Natural killer cell (primary cell): ENCODE measurements at regions not wholly inside any gene's neighbourhood (a gene's known extent, or its start where the extent isn't known, plus 50 kb on each side); places are given as distances from the start of the nearest gene placed in this dataset.

ENCODE experiments used
- ATAC-seq, 3 donors: fragments of 150-1000 bp in 2 of 3; fragments of 200-7000 bp in 1 of 3; cut with Tn5 transposase; 1 replicate in 1 of 3; 2 replicates in 2 of 3; pipeline ENCODE4 v1.10.0; 2021; ENCODE audit warnings: mild to moderate bottlenecking in 2 of 3, moderate library complexity in 2 of 3
- DNase-seq, 2 donors: peaks; one replicate each; pipeline versions ENCODE4 v3.0.0 to v3.0.0-alpha.2; 2013 to 2021; ENCODE audit warnings: mixed read lengths in 1 of 2
- H3K27ac ChIP-seq: one replicate; pipeline ENCODE4 v1.5.1; 2013; ENCODE audit warnings: mild to moderate bottlenecking, low read length
- H3K27me3 ChIP-seq: one replicate; pipeline ENCODE4 v1.6.1; 2013; ENCODE audit warnings: low read length; ENCODE audit not compliant: control insufficient read depth, insufficient read depth
- H3K36me3 ChIP-seq: one replicate; pipeline ENCODE4 v1.6.1; 2013; ENCODE audit warnings: low read length; ENCODE audit not compliant: control insufficient read depth, insufficient read depth
- H3K4me1 ChIP-seq: one replicate; pipeline ENCODE4 v1.6.1; 2013; ENCODE audit warnings: low read length; ENCODE audit not compliant: control insufficient read depth, insufficient read depth
- H3K4me3 ChIP-seq: one replicate; pipeline ENCODE4 v1.5.1; 2013; ENCODE audit warnings: low read length
- H3K9me3 ChIP-seq: one replicate; pipeline ENCODE4 v1.6.1; 2013; ENCODE audit warnings: low read length; ENCODE audit not compliant: control insufficient read depth, insufficient read depth
- H3K27ac Mint-ChIP-seq, 2 donors: one replicate each; pipeline ENCODE4 v1.8.0; 2022; ENCODE audit warnings: mild to moderate bottlenecking in 2 of 2, mixed read lengths in 2 of 2, moderate library complexity in 1 of 2
- H3K27me3 Mint-ChIP-seq, 2 donors: one replicate each; pipeline ENCODE4 v1.8.0; 2022; ENCODE audit warnings: low read depth in 2 of 2, mixed read lengths in 2 of 2
- H3K36me3 Mint-ChIP-seq: one replicate; pipeline ENCODE4 v1.8.0; 2022; ENCODE audit warnings: mixed read lengths
- H3K4me1 Mint-ChIP-seq, 2 donors: one replicate each; pipeline ENCODE4 v1.8.0; 2022; ENCODE audit warnings: mixed read lengths in 2 of 2
- H3K4me3 Mint-ChIP-seq: one replicate; pipeline ENCODE4 v1.8.0; 2022; ENCODE audit warnings: mild to moderate bottlenecking, moderate library complexity, mixed read lengths
- H3K9me3 Mint-ChIP-seq, 2 donors: one replicate each; pipeline ENCODE4 v1.8.0; 2022; ENCODE audit warnings: mixed read lengths in 2 of 2
- WGBS: methylation state at CpG from one replicate; pipeline ENCODE4 v1.1.7; 2013; ENCODE audit warnings: missing lambda C conversion rate; ENCODE audit not compliant: insufficient coverage; 5-methylcytosine and 5-hydroxymethylcytosine counted together
- intact Hi-C: fragments of 100-400 bp; cut with micrococcal nuclease; formaldehyde crosslinking; loops from one replicate; pipeline ENCODE4 v1.14.2; 2022
- TF ChIP-seq, protein P1 (sequence below): fragments of 200-600 bp; IDR thresholded peaks from one replicate; pipeline ENCODE4 v1.8.0; 2022; ENCODE audit warnings: antibody characterized with exemption

DNA sequence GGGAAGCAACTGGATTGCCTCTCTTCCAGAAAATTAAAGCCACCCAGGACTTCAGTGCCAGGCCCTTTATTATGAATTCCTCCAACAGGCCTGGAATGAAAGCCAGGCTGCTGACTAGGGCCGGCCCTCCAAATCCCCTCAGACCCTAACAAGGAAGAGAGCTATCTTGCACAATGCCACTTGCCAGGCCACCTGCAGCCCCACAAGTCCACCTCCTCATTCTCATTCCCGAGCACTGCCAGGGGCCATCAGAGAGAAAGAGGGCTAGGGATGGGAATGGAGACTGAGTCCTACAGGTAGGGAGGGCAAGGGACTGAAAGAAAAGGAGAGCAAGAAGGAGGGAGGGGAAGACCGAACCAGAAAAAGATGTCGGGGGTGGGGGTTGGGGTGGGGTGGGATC is 86.5 kb downstream of the MRPL14 start:
- no peak overlapping the region for H3K27ac ChIP-seq
- Mint-ChIP-seq H3K36me3 (no peaks in the 10 kb centered on the region), H3K4me1 (no peaks in the 10 kb centered on the region), H3K9me3 (no peaks in the 10 kb centered on the region), H3K27me3 (peaks cover 0 to 12% of the 10 kb centered on the region in 2 donors), H3K27ac (no peak overlapping the region), H3K4me3 (no peak overlapping the region)
- no peak overlapping the region for H3K4me3 ChIP-seq
- 95% methylated on average over 4 of the region's 4 CpGs for WGBS
- no peaks in the 10 kb centered on the region for H3K36me3 ChIP-seq
- intact Hi-C loops = no loop called here
- TF ChIP-seq, protein P1, sequence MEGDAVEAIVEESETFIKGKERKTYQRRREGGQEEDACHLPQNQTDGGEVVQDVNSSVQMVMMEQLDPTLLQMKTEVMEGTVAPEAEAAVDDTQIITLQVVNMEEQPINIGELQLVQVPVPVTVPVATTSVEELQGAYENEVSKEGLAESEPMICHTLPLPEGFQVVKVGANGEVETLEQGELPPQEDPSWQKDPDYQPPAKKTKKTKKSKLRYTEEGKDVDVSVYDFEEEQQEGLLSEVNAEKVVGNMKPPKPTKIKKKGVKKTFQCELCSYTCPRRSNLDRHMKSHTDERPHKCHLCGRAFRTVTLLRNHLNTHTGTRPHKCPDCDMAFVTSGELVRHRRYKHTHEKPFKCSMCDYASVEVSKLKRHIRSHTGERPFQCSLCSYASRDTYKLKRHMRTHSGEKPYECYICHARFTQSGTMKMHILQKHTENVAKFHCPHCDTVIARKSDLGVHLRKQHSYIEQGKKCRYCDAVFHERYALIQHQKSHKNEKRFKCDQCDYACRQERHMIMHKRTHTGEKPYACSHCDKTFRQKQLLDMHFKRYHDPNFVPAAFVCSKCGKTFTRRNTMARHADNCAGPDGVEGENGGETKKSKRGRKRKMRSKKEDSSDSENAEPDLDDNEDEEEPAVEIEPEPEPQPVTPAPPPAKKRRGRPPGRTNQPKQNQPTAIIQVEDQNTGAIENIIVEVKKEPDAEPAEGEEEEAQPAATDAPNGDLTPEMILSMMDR = no peak
- DNase-seq (no peak), ATAC-seq (no peak)
- no peaks in the 10 kb centered on the region for H3K9me3 ChIP-seq
- no peaks in the 10 kb centered on the region for H3K27me3 ChIP-seq
- H3K4me1 ChIP-seq = no peaks in the 10 kb centered on the region

DNA sequence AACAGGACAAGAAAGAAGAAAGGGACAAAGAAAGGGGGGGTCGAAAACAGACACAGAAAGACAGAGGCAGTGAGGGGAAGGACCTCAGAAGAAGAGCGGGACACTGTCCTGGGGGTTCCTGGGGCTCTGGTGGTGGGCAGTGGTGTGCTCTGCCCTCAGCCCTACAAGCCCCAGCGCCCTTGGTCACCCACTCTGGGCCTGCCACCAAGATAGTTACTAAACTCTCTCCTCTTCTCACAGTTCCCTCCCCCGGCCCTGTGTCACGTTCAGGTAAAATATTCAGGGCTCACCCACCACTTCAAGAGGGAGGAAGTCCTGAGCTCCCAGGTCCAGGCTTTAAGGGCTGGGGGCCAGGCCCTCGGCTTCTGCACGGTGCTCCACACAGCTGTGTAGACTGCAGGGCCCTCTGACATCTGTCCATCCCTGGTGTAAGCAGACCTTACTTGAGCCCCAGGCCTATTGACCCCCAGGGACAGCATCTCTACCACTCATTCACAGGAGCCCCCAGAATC is 87.4 kb downstream of the MRPL14 start:
- no peak overlapping the region for H3K4me3 Mint-ChIP-seq
- Histone ChIP-seq H3K27me3 (no peaks in the 10 kb centered on the region), H3K4me3 (no peak overlapping the region), H3K9me3 (no peaks in the 10 kb centered on the region), H3K4me1 (no peaks in the 10 kb centered on the region), H3K36me3 (no peaks in the 10 kb centered on the region), H3K27ac (no peak overlapping the region)
- no peak for ATAC-seq
- intact Hi-C loops = no loop called here
- H3K4me1 Mint-ChIP-seq = no peaks in the 10 kb centered on the region
- H3K27ac Mint-ChIP-seq = no peak overlapping the region
- TF ChIP-seq, protein P1 = no peak
- H3K27me3 Mint-ChIP-seq = peaks cover 0 to 15% of the 10 kb centered on the region in 2 donors
- 75% methylated on average over 7 of the region's 7 CpGs for WGBS
- no peaks in the 10 kb centered on the region for H3K36me3 Mint-ChIP-seq
- DNase-seq = no peak
- no peaks in the 10 kb centered on the region for H3K9me3 Mint-ChIP-seq

DNA sequence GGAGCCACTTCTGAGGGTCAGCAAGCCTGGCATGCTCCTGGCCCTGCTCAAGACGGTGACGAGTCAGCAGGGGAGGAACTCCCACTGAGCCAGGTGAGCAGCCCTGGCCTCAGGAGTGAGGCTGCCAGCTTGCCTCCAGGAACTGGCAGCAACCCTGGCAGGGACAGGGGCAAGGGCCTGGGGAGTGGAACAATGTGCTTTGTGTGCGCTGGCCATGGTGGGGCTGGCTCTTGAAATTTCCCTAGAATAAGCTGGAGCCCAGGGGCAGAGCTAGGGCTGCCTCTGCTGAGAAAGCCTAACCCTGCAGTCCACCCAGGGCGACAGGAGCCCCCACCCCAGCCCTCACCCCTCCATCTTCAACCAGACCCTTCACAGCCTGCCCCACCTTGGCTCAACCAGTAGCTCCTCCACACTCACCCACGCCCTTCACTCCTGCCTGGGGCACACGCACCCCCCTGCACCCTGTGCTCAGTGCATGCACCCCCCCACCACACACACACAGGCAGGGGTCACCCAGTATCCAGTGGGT is 88.0 kb downstream of the MRPL14 start:
- H3K27me3 ChIP-seq = no peaks in the 10 kb centered on the region
- H3K27ac Mint-ChIP-seq = no peak overlapping the region
- no peak overlapping the region for H3K4me3 Mint-ChIP-seq
- H3K27ac ChIP-seq = no peak overlapping the region
- intact Hi-C loops = no loop called here
- DNase-seq = no peak
- H3K36me3 ChIP-seq = no peaks in the 10 kb centered on the region
- WGBS = 91% methylated on average over 5 of the region's 6 CpGs
- no peaks in the 10 kb centered on the region for H3K4me1 Mint-ChIP-seq
- H3K4me3 ChIP-seq = no peak overlapping the region
- no peaks in the 10 kb centered on the region for H3K9me3 Mint-ChIP-seq
- no peaks in the 10 kb centered on the region for H3K36me3 Mint-ChIP-seq
- H3K4me1 ChIP-seq = peaks cover 6% of the 10 kb centered on the region
- H3K9me3 ChIP-seq = no peaks in the 10 kb centered on the region
- ATAC-seq = no peak
- H3K27me3 Mint-ChIP-seq = peaks cover 0 to 17% of the 10 kb centered on the region in 2 donors
- TF ChIP-seq, protein P1 = no peak

DNA sequence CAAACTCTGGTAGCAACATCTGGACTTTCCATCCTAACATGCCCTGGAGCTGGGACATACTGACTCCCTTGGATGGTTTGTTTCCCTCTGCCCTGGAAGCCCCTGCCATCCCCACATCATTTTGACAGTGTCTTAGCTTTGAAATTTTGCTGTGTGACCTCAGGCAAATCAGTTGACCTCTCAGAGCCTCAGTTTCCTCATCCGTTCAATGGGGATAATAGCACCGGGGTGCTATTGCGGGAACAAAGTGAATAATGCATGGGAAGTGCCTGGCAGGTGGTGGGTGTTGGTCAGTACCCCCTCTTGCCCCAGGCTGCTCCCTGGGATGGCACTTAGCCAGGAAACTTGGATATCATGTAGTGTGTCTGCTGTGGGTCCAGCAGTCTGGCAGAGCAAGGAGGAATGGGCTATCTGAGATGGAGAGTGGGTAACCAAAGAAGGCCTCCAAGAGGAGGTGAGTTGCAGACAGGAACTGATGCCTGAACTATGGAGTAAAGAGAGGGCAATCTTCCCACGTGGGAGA is 88.6 kb downstream of the MRPL14 start:
- TF ChIP-seq, protein P1 = no peak
- ATAC-seq (no peak), DNase-seq (no peak)
- Histone ChIP-seq H3K36me3 (no peaks in the 10 kb centered on the region), H3K9me3 (no peaks in the 10 kb centered on the region), H3K27me3 (no peaks in the 10 kb centered on the region), H3K27ac (no peak overlapping the region), H3K4me1 (peaks cover 7% of the 10 kb centered on the region), H3K4me3 (no peak overlapping the region)
- peaks cover 0 to 17% of the 10 kb centered on the region in 2 donors for H3K27me3 Mint-ChIP-seq
- no peaks in the 10 kb centered on the region for H3K36me3 Mint-ChIP-seq
- H3K27ac Mint-ChIP-seq = no peak overlapping the region
- intact Hi-C loops = no loop called here
- 82% methylated on average over 4 of the region's 4 CpGs for WGBS
- H3K4me1 Mint-ChIP-seq = no peaks in the 10 kb centered on the region
- no peak overlapping the region for H3K4me3 Mint-ChIP-seq
- no peaks in the 10 kb centered on the region for H3K9me3 Mint-ChIP-seq
